ENCODE measurements at regions not wholly inside any gene's neighbourhood (a gene's known extent, or its start where the extent isn't known, plus 50 kb on each side); places are given as distances from the start of the nearest gene placed in this dataset.

GRCh38 chr3:5428607-5429516, 241.4 kb downstream of the EDEM1 start:
- no peak for TF ChIP-seq CTCF (conservative IDR thresholded peaks at IDR 0.05; ENCODE audit: control insufficient read depth, insufficient read depth, low read depth, low read length)
- no peak for DNase-seq (ENCODE audit: low read depth)
- H3K4me3 ChIP-seq (ENCODE audit: control insufficient read depth, low read depth, low read length), result no peak overlapping the region

GRCh38 chr3:5429517-5429890, 242.0 kb downstream of the EDEM1 start:
- no peak overlapping the region for H3K4me3 ChIP-seq (ENCODE audit: control insufficient read depth, low read depth, low read length)
- no peak for DNase-seq (ENCODE audit: low read depth)
- TF ChIP-seq CTCF (conservative IDR thresholded peaks at IDR 0.05; ENCODE audit: control insufficient read depth, insufficient read depth, low read depth, low read length), result no peak

- no peak for DNase-seq (ENCODE audit: low read depth)
- H3K4me3 ChIP-seq (ENCODE audit: control insufficient read depth, low read depth, low read length), result no peak overlapping the region
- no peak for TF ChIP-seq CTCF (conservative IDR thresholded peaks at IDR 0.05; ENCODE audit: control insufficient read depth, insufficient read depth, low read depth, low read length)
Measured at GRCh38 chr3:5430701-5431100, 243.2 kb downstream of the EDEM1 start.

GRCh38 chr3:5431146-5431545, 243.6 kb downstream of the EDEM1 start:
- H3K4me3 ChIP-seq (ENCODE audit: control insufficient read depth, low read depth, low read length), result no peak overlapping the region
- no peak for DNase-seq (ENCODE audit: low read depth)
- TF ChIP-seq CTCF (conservative IDR thresholded peaks at IDR 0.05; ENCODE audit: control insufficient read depth, insufficient read depth, low read depth, low read length), result no peak

- no peak overlapping the region for H3K4me3 ChIP-seq (ENCODE audit: control insufficient read depth, low read depth, low read length)
- DNase-seq (ENCODE audit: low read depth), result no peak
- no peak for TF ChIP-seq CTCF (conservative IDR thresholded peaks at IDR 0.05; ENCODE audit: control insufficient read depth, insufficient read depth, low read depth, low read length)
Measured at GRCh38 chr3:5431811-5432378, 244.4 kb downstream of the EDEM1 start.

- TF ChIP-seq CTCF (conservative IDR thresholded peaks at IDR 0.05; ENCODE audit: control insufficient read depth, insufficient read depth, low read depth, low read length), result no peak
- H3K4me3 ChIP-seq (ENCODE audit: control insufficient read depth, low read depth, low read length), result no peak overlapping the region
- DNase-seq (ENCODE audit: low read depth), result no peak
Measured at GRCh38 chr3:5437296-5437782, 249.8 kb downstream of the EDEM1 start.
